DOHH2 (cell line): ENCODE measurements at regions not wholly inside any gene's neighbourhood (a gene's known extent, or its start where the extent isn't known, plus 50 kb on each side); places are given as distances from the start of the nearest gene placed in this dataset.

Experiments
- EZH2phosphoT487 ChIP-seq: fragments of 200-600 bp; sonication (generic); IDR thresholded peaks from 2 replicates; pipeline ENCODE4 v1.6.1; 2017; ENCODE audit warnings: borderline replicate concordance, mild to moderate bottlenecking, antibody characterized with exemption, low read length, moderate library complexity, mixed read lengths
- TF ChIP-seq, protein P1 (sequence below): fragments of 200-600 bp; sonication (generic); IDR thresholded peaks from one replicate; pipeline ENCODE4 v1.5.1; 2014; ENCODE audit warnings: antibody characterized with exemption, mild to moderate bottlenecking, low read depth, low read length; ENCODE audit not compliant: poor library complexity, severe bottlenecking

GRCh38 chr2:108106731-108107130 lies 120.4 kb downstream of the SLC5A7 start:
- TF ChIP-seq, protein P1, sequence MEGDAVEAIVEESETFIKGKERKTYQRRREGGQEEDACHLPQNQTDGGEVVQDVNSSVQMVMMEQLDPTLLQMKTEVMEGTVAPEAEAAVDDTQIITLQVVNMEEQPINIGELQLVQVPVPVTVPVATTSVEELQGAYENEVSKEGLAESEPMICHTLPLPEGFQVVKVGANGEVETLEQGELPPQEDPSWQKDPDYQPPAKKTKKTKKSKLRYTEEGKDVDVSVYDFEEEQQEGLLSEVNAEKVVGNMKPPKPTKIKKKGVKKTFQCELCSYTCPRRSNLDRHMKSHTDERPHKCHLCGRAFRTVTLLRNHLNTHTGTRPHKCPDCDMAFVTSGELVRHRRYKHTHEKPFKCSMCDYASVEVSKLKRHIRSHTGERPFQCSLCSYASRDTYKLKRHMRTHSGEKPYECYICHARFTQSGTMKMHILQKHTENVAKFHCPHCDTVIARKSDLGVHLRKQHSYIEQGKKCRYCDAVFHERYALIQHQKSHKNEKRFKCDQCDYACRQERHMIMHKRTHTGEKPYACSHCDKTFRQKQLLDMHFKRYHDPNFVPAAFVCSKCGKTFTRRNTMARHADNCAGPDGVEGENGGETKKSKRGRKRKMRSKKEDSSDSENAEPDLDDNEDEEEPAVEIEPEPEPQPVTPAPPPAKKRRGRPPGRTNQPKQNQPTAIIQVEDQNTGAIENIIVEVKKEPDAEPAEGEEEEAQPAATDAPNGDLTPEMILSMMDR, result no peak
- no peak for TF ChIP-seq EZH2phosphoT487
